HG02623 (cell line): ENCODE measurements at regions not wholly inside any gene's neighbourhood (a gene's known extent, or its start where the extent isn't known, plus 50 kb on each side); places are given as distances from the start of the nearest gene placed in this dataset.

Source experiments
- ATAC-seq: cut with Tn5 transposase; IDR thresholded peaks from one replicate; pipeline ENCODE4 v1.9.1; 2021; ENCODE audit warnings: moderate library complexity; ENCODE audit not compliant: unreplicated experiment

GRCh38 chr7:155883491-155884224 is 71.4 kb upstream of the SHH start:
- ATAC-seq, result no peak

- no peak for ATAC-seq
Measured at GRCh38 chr7:155882596-155882995, 70.3 kb upstream of the SHH start.

GRCh38 chr7:155881471-155882350 is 69.4 kb upstream of the SHH start:
- ATAC-seq, result no peak

GRCh38 chr7:155880721-155881120 is 68.5 kb upstream of the SHH start:
- no peak for ATAC-seq

GRCh38 chr7:155879592-155879991 is 67.3 kb upstream of the SHH start:
- no peak for ATAC-seq

- ATAC-seq, result no peak
Measured at GRCh38 chr7:155878674-155879073, 66.4 kb upstream of the SHH start.

- no peak for ATAC-seq
Measured at GRCh38 chr7:155878250-155878649, 66.0 kb upstream of the SHH start.

- no peak for ATAC-seq
Measured at GRCh38 chr7:155877167-155877566, 64.9 kb upstream of the SHH start.

- ATAC-seq, result no peak
Measured at GRCh38 chr7:155874411-155874810, 62.1 kb upstream of the SHH start.

- no peak for ATAC-seq
Measured at GRCh38 chr7:155874010-155874409, 61.7 kb upstream of the SHH start.

- ATAC-seq, result no peak
Measured at GRCh38 chr7:155872678-155873369, 60.6 kb upstream of the SHH start.

GRCh38 chr7:155871211-155871610 is 58.9 kb upstream of the SHH start:
- no peak for ATAC-seq

GRCh38 chr7:155870334-155871180 is 58.3 kb upstream of the SHH start:
- no peak for ATAC-seq

- ATAC-seq, result no peak
Measured at GRCh38 chr7:155869784-155870076, 57.5 kb upstream of the SHH start.

GRCh38 chr7:155868955-155869783 is 56.9 kb upstream of the SHH start:
- no peak for ATAC-seq

GRCh38 chr7:155867734-155868400 is 55.6 kb upstream of the SHH start:
- ATAC-seq, result no peak

GRCh38 chr7:155867280-155867679 is 55.0 kb upstream of the SHH start:
- no peak for ATAC-seq

- no peak for ATAC-seq
Measured at GRCh38 chr7:155865830-155866525, 53.7 kb upstream of the SHH start.
